Neural progenitor cell (in vitro differentiated cells): ENCODE measurements at regions not wholly inside any gene's neighbourhood (a gene's known extent, or its start where the extent isn't known, plus 50 kb on each side); places are given as distances from the start of the nearest gene placed in this dataset.

Experiments
- CTCF ChIP-seq: fragments of 200-600 bp; sonication (generic); IDR thresholded peaks from 2 replicates; pipeline ENCODE4 v1.5.1; 2017; ENCODE audit warnings: antibody characterized with exemption, mild to moderate bottlenecking
- EZH2 ChIP-seq: fragments of 200-600 bp; sonication (generic); IDR thresholded peaks from 2 replicates; pipeline ENCODE4 v1.6.1; 2017; ENCODE audit warnings: antibody characterized with exemption, mild to moderate bottlenecking, moderate library complexity
- EZH2phosphoT487 ChIP-seq: fragments of 200-600 bp; sonication (generic); IDR thresholded peaks from 2 replicates; pipeline ENCODE4 v1.6.1; 2017; ENCODE audit warnings: antibody characterized with exemption

DNA sequence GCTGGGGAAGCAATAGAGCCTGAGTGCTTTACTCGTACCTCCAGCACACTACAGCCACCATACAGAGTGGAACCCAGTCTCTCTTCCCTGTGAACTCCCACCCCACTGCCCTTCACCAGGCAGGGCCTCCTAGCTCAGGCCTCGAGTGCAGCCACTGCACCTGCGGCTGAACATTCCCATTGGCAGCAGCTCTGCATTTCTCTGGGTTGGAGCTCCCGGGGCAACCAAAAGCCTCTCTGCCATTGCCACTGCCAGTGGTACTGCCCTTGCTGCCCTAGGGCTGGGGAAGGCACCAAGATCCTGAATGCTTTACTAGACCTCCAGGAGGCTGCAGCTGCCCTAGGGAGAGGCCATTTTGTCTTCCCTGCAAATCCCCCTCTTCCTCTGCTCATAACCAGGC is 266.8 kb downstream of the TDRD3 start:
- TF ChIP-seq CTCF (no peak), EZH2 (no peak), EZH2phosphoT487 (no peak)
